ENCODE measurements at regions not wholly inside any gene's neighbourhood (a gene's known extent, or its start where the extent isn't known, plus 50 kb on each side); places are given as distances from the start of the nearest gene placed in this dataset.

DNA sequence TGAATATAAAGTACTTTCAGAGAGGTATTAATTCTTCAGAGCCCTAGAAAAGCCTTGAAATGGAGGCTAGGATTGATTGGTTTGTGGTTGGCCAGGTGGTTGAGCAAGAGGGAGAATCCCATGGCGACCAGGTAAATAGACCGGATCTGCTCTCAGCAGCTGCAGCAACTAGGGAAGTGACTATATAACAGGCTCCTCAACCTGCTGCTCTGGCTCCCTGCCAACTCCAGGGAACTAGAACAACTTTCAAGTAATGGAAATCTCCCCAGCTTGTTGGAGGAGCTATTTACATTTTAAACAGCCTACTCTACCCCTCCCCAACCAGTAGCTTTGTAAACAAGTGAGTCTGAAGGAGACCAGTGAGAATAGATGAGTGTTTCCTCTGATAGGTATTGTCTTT, 121.8 kb upstream of the CADM2 start:
- Histone ChIP-seq H3K36me3 (no peaks in the 10 kb centered on the region), H3K27ac (no peak overlapping the region), H3K4me3 (ENCODE audit: low read depth, low read length) (no peak overlapping the region), H3K9me3 (ENCODE audit: severe bottlenecking) (no peaks in the 10 kb centered on the region), H3K27me3 (ENCODE audit: insufficient read depth, low read depth, severe bottlenecking) (no peaks in the 10 kb centered on the region)
- TF ChIP-seq, protein P1, sequence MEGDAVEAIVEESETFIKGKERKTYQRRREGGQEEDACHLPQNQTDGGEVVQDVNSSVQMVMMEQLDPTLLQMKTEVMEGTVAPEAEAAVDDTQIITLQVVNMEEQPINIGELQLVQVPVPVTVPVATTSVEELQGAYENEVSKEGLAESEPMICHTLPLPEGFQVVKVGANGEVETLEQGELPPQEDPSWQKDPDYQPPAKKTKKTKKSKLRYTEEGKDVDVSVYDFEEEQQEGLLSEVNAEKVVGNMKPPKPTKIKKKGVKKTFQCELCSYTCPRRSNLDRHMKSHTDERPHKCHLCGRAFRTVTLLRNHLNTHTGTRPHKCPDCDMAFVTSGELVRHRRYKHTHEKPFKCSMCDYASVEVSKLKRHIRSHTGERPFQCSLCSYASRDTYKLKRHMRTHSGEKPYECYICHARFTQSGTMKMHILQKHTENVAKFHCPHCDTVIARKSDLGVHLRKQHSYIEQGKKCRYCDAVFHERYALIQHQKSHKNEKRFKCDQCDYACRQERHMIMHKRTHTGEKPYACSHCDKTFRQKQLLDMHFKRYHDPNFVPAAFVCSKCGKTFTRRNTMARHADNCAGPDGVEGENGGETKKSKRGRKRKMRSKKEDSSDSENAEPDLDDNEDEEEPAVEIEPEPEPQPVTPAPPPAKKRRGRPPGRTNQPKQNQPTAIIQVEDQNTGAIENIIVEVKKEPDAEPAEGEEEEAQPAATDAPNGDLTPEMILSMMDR (IDR thresholded peaks at IDR 0.05; ENCODE audit: low read depth, low read length): no peak
- DNase-seq: no peak

DNA sequence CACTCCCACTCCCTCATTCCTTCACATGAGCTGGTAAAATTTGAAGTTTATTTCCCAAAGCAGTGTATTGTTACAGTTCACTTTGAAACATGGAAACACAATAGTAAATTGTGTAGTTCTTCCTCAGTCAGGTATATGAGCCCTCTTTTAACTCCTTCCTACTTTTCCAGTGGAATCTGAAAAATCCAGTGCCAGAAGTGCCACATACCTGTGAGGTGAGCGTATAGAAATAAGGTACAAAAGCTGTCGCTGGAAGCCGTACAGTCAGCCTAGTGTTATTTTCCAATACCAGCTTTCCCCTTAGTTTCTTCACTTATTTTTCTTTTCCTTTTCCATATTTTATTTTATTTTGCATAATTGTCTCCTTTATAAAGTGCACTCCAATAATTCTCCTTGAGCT, 81.7 kb upstream of the CADM2 start:
- Histone ChIP-seq H3K36me3 (no peaks in the 10 kb centered on the region), H3K4me3 (ENCODE audit: low read depth, low read length) (no peak overlapping the region), H3K27me3 (ENCODE audit: insufficient read depth, low read depth, severe bottlenecking) (no peaks in the 10 kb centered on the region), H3K27ac (no peak overlapping the region), H3K9me3 (ENCODE audit: severe bottlenecking) (no peaks in the 10 kb centered on the region)
- no peak for DNase-seq
- TF ChIP-seq, protein P1 (IDR thresholded peaks at IDR 0.05; ENCODE audit: low read depth, low read length): no peak

DNA sequence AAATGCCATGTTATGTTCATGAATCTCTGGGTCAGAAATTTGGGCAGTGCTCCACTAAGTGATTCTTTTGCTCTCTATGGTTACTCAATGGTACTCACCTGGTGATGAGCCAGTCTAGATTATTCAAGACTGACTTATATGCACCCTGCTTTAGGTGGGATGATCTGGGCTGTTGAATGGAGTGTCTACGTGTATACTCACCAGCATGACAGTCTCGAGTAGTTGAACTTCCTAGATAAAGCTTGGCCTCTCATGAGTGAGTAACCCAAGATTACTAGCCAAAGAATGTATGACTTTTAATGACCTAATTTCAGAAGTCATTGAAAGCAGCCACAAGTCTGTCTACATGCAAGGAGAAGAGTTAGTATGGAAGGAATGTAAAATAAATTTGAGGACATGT, 77.5 kb upstream of the CADM2 start:
- TF ChIP-seq, protein P1 (IDR thresholded peaks at IDR 0.05; ENCODE audit: low read depth, low read length): no peak
- no peaks in the 10 kb centered on the region for H3K27me3 ChIP-seq (ENCODE audit: insufficient read depth, low read depth, severe bottlenecking)
- no peak overlapping the region for H3K27ac ChIP-seq
- DNase-seq: no peak
- no peak overlapping the region for H3K4me3 ChIP-seq (ENCODE audit: low read depth, low read length)
- H3K36me3 ChIP-seq: no peaks in the 10 kb centered on the region
- H3K9me3 ChIP-seq (ENCODE audit: severe bottlenecking): no peaks in the 10 kb centered on the region

DNA sequence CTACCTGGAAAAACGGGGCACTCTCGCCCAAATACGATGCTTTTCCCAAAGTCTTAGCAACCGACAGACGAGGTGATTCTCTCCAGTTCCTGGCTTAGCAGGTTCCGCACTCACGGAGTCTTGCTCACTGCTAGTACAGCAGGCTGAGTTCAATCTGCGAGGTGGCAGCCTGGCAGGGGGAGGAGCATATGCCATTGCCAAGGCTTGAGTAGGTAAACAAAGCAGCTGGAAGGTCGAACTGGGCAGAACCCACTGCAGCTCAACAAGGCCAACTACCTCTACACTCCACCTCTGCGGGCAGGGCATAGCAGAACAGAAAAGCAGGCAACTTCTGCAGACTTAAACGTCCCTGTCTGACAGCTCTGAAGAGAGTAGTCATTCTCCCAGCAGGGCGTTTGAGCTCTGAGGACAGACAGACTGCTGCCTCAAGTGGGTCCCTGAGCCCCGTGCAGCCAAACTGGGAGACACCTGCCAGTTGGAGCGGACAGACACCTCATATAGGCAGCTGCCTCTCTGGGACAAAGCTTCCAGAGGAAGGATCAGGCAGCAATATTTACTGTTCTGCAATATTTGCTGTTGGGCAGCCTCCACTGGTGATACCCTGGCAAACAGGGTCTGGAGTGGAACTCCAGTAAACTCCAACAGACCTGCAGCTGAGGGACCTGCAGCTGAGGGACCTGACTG, 73.4 kb upstream of the CADM2 start:
- Histone ChIP-seq H3K9me3 (ENCODE audit: severe bottlenecking) (no peaks in the 10 kb centered on the region), H3K36me3 (no peaks in the 10 kb centered on the region), H3K4me3 (ENCODE audit: low read depth, low read length) (no peak overlapping the region), H3K27me3 (ENCODE audit: insufficient read depth, low read depth, severe bottlenecking) (no peaks in the 10 kb centered on the region), H3K27ac (no peak overlapping the region)
- TF ChIP-seq, protein P1 (IDR thresholded peaks at IDR 0.05; ENCODE audit: low read depth, low read length): no peak
- DNase-seq: no peak

DNA sequence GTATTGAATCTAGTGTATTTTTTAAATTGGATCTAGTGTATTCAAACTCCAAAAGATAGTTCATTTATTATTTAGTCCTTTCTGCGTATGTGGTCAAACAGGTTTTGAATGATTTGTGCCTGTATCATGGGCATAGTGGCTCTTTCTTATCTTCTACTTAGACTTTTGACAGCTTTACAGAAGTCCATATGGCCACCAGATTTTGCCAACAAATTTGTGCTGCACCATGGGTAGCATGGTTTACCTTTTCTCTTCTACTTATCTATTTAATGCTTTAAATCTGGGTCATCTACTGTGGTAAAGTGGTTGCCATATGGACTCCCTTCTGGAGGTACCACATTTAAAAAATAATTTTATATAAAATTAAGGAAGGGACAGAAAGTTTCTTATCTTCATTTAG, 66.9 kb upstream of the CADM2 start:
- no peak for DNase-seq

More for the DNA sequence above, 66.9 kb upstream of the CADM2 start:
- no peak overlapping the region for H3K4me3 ChIP-seq (ENCODE audit: low read depth, low read length)
- no peak overlapping the region for H3K27ac ChIP-seq
- H3K36me3 ChIP-seq: no peaks in the 10 kb centered on the region
- TF ChIP-seq, protein P1 (IDR thresholded peaks at IDR 0.05; ENCODE audit: low read depth, low read length): no peak
- no peaks in the 10 kb centered on the region for H3K27me3 ChIP-seq (ENCODE audit: insufficient read depth, low read depth, severe bottlenecking)
- no peaks in the 10 kb centered on the region for H3K9me3 ChIP-seq (ENCODE audit: severe bottlenecking)
